K562 (cell line): ENCODE measurements at regions not wholly inside any gene's neighbourhood (a gene's known extent, or its start where the extent isn't known, plus 50 kb on each side); places are given as distances from the start of the nearest gene placed in this dataset.

Experiments used
- ATAC-seq: fragments of 200-7000 bp; cut with Tn5 transposase; 3 replicates; pipeline ENCODE4 v1.9.1; 2020; ENCODE audit warnings: moderate library complexity
- BruUV-seq: library from RNA; stranded (reverse); fragments of 400-500 nt; replicated peaks from 2 replicates; lab custom pipeline; 2021; lab: Mats Ljungman, UMichigan
- CTCF ChIA-PET: fragments of 300-600 bp; formaldehyde crosslinking; extraction: SDS; loops from one replicate; lab custom pipeline; 2021; ENCODE audit warnings: low intra/inter-chr PET ratio; lab: Yijun Ruan, JAX
- POLR2A ChIA-PET: fragments of 300-600, 350-650 bp; sonication (Branson Sonifier 250); formaldehyde crosslinking; extraction: SDS; loops from one replicate; lab custom pipeline; 2021; ENCODE audit warnings: antibody characterized with exemption, inconsistent platforms; lab: Yijun Ruan, JAX
- DNase-seq, 4 experiments: peaks; one replicate each; pipeline versions ENCODE4 v3.0.0 to v3.0.0-alpha.2; 2011 to 2018; ENCODE audit warnings: low spot score in 3 of 4, mixed read lengths in 3 of 4; ENCODE audit errors: extremely low read depth in 1 of 4
- FAIRE-seq: peaks from 2 replicates; lab custom pipeline; 2011; peaks lifted over from hg19 to GRCh38; lab: Jason Lieb, UNC
- H2AFZ ChIP-seq: 2 replicates; pipeline ENCODE4 v1.6.0; 2011; ENCODE audit warnings: low read depth, low read length, control low read depth, inconsistent platforms
- H3K27ac ChIP-seq: fragments of 200-600 bp; 3 replicates; pipeline ENCODE4 v1.8.0; 2011; ENCODE audit warnings: low read depth, mild to moderate bottlenecking, control low read depth, inconsistent platforms, low read length, moderate library complexity, mixed read lengths; ENCODE audit errors: extremely low read depth
- H3K27me3 ChIP-seq, 2 experiments: fragments of 300-600 bp in 1 of 2; 2 replicates in 1 of 2; 3 replicates in 1 of 2; pipeline versions ENCODE4 v1.6.0 to v1.8.0; 2011; ENCODE audit warnings: inconsistent platforms in 2 of 2, low read length in 2 of 2, mild to moderate bottlenecking in 1 of 2, mixed read lengths in 1 of 2, moderate library complexity in 1 of 2; ENCODE audit not compliant: control insufficient read depth in 2 of 2, insufficient read depth in 2 of 2
- H3K36me3 ChIP-seq: fragments of 300-600 bp; 3 replicates; pipeline ENCODE4 v1.8.0; 2011; ENCODE audit warnings: mild to moderate bottlenecking, low read length, inconsistent platforms; ENCODE audit not compliant: control insufficient read depth, insufficient read depth
- H3K4me1 ChIP-seq, 2 experiments: fragments of 200-600 bp in 1 of 2; replicated peaks in 1 of 2; 2 replicates in 1 of 2; 3 replicates in 1 of 2; pipeline versions ENCODE4 v1.5.1 to v1.8.0; 2011; ENCODE audit warnings: inconsistent platforms in 2 of 2, low read length in 2 of 2, mild to moderate bottlenecking in 1 of 2, mixed read lengths in 1 of 2, moderate library complexity in 1 of 2; ENCODE audit not compliant: control insufficient read depth in 2 of 2, insufficient read depth in 2 of 2
- H3K4me2 ChIP-seq: 2 replicates; pipeline ENCODE4 v1.6.1; 2011; ENCODE audit warnings: low read length, control low read depth, inconsistent platforms, mixed read lengths; ENCODE audit not compliant: insufficient read depth
- H3K4me3 ChIP-seq: fragments of 200-600 bp; sonication (generic), shearing (Covaris generic); 2 replicates; pipeline ENCODE4 v1.5.1; 2016; ENCODE audit warnings: control low read depth, inconsistent platforms
- H3K79me2 ChIP-seq: fragments of 200-600 bp; 3 replicates; pipeline ENCODE4 v1.8.0; 2011; ENCODE audit warnings: low read length, inconsistent platforms; ENCODE audit not compliant: control insufficient read depth, insufficient read depth
- H3K9ac ChIP-seq, 2 experiments: 2 replicates each; pipeline versions ENCODE4 v1.6.0 to v1.6.1; 2011; ENCODE audit warnings: low read depth in 2 of 2, low read length in 2 of 2, control low read depth in 1 of 2, inconsistent platforms in 1 of 2, mild to moderate bottlenecking in 1 of 2, mixed read lengths in 1 of 2; ENCODE audit not compliant: insufficient read depth in 1 of 2
- H3K9me1 ChIP-seq: one replicate; pipeline ENCODE4 v1.6.0; 2011; ENCODE audit warnings: inconsistent platforms, mild to moderate bottlenecking, low read length, moderate library complexity; ENCODE audit not compliant: control insufficient read depth, insufficient read depth
- H3K9me3 ChIP-seq: replicated peaks from 2 replicates; pipeline ENCODE4 v1.5.1; 2011; ENCODE audit warnings: low read depth, low read length, inconsistent platforms; ENCODE audit not compliant: control insufficient read depth, insufficient read depth
- H4K20me1 ChIP-seq: replicated peaks from 2 replicates; pipeline ENCODE4 v1.6.1; 2011; ENCODE audit warnings: low read length, inconsistent platforms, mixed read lengths; ENCODE audit not compliant: control insufficient read depth, insufficient read depth
- CHD1 ChIP-seq: fragments of 200-600 bp; sonication (generic); IDR thresholded peaks from one replicate; pipeline ENCODE4 v1.6.1; 2012; ENCODE audit warnings: mild to moderate bottlenecking, moderate library complexity, low read length, inconsistent platforms
- GABPA ChIP-seq: fragments of 200-800 bp; sonication (Bioruptor generic); conservative IDR thresholded peaks from 2 replicates; pipeline ENCODE4 v1.6.1; 2016; ENCODE audit warnings: low read depth, missing genetic modification characterization, missing compliant biosample characterization
- RAD51 ChIP-seq: fragments of 450-650 bp; IDR thresholded peaks from 2 replicates; pipeline ENCODE4 v1.7.1; 2016; ENCODE audit warnings: low read depth, mild to moderate bottlenecking, borderline replicate concordance
- SUPT5H ChIP-seq: fragments of 450-650 bp; IDR thresholded peaks from 2 replicates; pipeline ENCODE4 v1.6.1; 2016
- VEZF1 ChIP-seq: fragments of 200-800 bp; sonication (Bioruptor generic); IDR thresholded peaks from 2 replicates; pipeline ENCODE4 v1.6.1; 2017; ENCODE audit warnings: missing genetic modification characterization, missing compliant biosample characterization
- ZNF184 ChIP-seq: sonication (generic); formaldehyde crosslinking; IDR thresholded peaks from 2 replicates; pipeline ENCODE4 v1.5.0; 2020; ENCODE audit warnings: missing genetic modification reagents
- ZNF696 ChIP-seq: fragments of 250-450 bp; sonication (Bioruptor Pico); conservative IDR thresholded peaks from 2 replicates; pipeline ENCODE4 v1.4.0; 2020; ENCODE audit warnings: mild to moderate bottlenecking, moderate library complexity
- WGBS: fragments of 100-300 bp; shearing (Covaris generic); methylation state at CpG from one replicate; pipeline ENCODE4 v1.1.6; 2016; ENCODE audit warnings: low coverage, mixed read lengths; ENCODE audit not compliant: insufficient coverage; ENCODE audit errors: missing lambda C conversion rate; 5-methylcytosine and 5-hydroxymethylcytosine counted together
- in situ Hi-C: fragments of 300-500 bp; cut with MboI; formaldehyde crosslinking; loops from 4 replicates; pipeline ENCODE4 v1.15.0; 2018; ENCODE audit warnings: inconsistent platforms, mixed read lengths
- intact Hi-C: fragments of 100-400 bp; cut with micrococcal nuclease; formaldehyde crosslinking; loops from 2 replicates; pipeline ENCODE4 v1.14.2; 2022
- TF ChIP-seq, protein P1 (sequence below): sonication (generic); formaldehyde crosslinking; IDR thresholded peaks from 2 replicates; pipeline ENCODE4 v1.8.0; 2022; ENCODE audit warnings: missing genetic modification reagents, mild to moderate bottlenecking, borderline replicate concordance
- TF ChIP-seq, protein P2 (sequence below): IDR thresholded peaks from 2 replicates; pipeline ENCODE4 v1.6.1; 2011; ENCODE audit not compliant: insufficient read length; ENCODE audit errors: extremely low read depth
- TF ChIP-seq, protein P3 (sequence below): sonication (generic); formaldehyde crosslinking; IDR thresholded peaks from 2 replicates; pipeline ENCODE4 v1.8.1; 2023; ENCODE audit warnings: mild to moderate bottlenecking, missing genetic modification reagents, moderate library complexity

DNA sequence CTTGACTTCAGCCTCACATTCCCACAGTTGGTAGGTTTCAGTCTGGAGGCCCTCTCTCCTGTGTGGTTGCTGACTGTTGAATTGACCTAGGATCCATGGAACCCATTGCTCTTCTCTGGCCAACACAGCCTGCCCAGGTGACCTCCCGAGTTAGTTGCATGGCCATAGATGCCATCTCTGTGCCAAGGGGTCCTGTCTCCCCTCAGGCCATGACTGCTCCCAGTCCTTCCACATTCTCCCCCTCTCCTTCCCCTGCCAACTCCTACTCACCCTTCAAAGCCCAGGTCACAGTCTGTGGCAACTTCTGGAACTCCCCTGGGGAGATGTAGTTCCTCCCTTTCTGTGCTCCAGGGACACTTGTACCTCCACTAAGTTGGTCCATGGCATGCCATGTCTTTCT lies 67.3 kb upstream of the GRB10 start:
- Histone ChIP-seq H3K4me3 (no peak overlapping the region), H4K20me1 (no peaks in the 10 kb centered on the region), H3K4me2 (no peak overlapping the region), H3K9ac (no peak overlapping the region), H3K9me3 (no peaks in the 10 kb centered on the region), H3K36me3 (no peaks in the 10 kb centered on the region), H3K4me1 (no peaks in the 10 kb centered on the region), H3K27me3 (peaks cover 0 to 5% of the 10 kb centered on the region in 2 experiments; a peak in 2 of 5 replicates), H3K79me2 (no peaks in the 10 kb centered on the region), H3K9me1 (no peaks in the 10 kb centered on the region), H3K27ac (no peak overlapping the region), H2AFZ (no peak overlapping the region)
- intact Hi-C loops, result no loop called here
- DNase-seq, result no peak
- no peak for FAIRE-seq
- POLR2A ChIA-PET, result no interaction called here
- no TSS peak for BruUV-seq
- TF ChIP-seq ZNF696 (CRISPR knock-in tag) (no peak), RAD51 (no peak)
- TF ChIP-seq, protein P1, sequence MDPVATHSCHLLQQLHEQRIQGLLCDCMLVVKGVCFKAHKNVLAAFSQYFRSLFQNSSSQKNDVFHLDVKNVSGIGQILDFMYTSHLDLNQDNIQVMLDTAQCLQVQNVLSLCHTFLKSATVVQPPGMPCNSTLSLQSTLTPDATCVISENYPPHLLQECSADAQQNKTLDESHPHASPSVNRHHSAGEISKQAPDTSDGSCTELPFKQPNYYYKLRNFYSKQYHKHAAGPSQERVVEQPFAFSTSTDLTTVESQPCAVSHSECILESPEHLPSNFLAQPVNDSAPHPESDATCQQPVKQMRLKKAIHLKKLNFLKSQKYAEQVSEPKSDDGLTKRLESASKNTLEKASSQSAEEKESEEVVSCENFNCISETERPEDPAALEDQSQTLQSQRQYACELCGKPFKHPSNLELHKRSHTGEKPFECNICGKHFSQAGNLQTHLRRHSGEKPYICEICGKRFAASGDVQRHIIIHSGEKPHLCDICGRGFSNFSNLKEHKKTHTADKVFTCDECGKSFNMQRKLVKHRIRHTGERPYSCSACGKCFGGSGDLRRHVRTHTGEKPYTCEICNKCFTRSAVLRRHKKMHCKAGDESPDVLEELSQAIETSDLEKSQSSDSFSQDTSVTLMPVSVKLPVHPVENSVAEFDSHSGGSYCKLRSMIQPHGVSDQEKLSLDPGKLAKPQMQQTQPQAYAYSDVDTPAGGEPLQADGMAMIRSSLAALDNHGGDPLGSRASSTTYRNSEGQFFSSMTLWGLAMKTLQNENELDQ (CRISPR knock-in tag), result no peak
- CTCF ChIA-PET, result no interaction called here
- WGBS, result 0% methylated on average over 1 of the region's 1 CpG
- no peak for ATAC-seq
- in situ Hi-C loops, result no loop called here

DNA sequence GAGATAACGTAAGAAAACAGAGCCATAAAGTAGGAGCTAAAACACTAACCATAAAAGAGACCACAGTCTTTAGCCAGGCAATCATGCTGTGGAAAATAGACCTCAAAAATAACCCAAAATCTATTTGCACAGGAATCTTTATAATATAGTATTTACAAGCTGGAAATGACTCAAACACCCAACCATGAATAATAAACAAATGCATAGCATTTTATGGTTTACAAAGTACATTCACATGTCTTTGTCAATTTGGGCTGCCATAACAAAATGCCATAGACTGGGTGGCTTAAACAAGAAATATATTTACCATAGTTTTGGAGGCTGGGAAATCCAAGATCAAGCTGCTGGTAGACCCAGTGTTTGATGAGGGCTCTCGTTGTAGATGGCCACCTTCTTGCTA lies 65.5 kb upstream of the GRB10 start:
- no peak overlapping the region for H3K4me2 ChIP-seq
- no peaks in the 10 kb centered on the region for H4K20me1 ChIP-seq
- BruUV-seq, result no TSS peak
- WGBS, result 0% methylated on average over 2 of the region's 2 CpGs
- H2AFZ ChIP-seq, result no peak overlapping the region
- no peaks in the 10 kb centered on the region for H3K36me3 ChIP-seq
- FAIRE-seq (no peak), DNase-seq (no peak), ATAC-seq (no peak)
- in situ Hi-C loops (no loop called here), intact Hi-C loops (no loop called here)
- no peak overlapping the region for H3K4me3 ChIP-seq
- no peaks in the 10 kb centered on the region for H3K4me1 ChIP-seq
- no peak overlapping the region for H3K9ac ChIP-seq
- H3K27me3 ChIP-seq, result peaks cover 0 to 12% of the 10 kb centered on the region in 2 experiments; a peak in 3 of 5 replicates
- H3K27ac ChIP-seq, result no peak overlapping the region
- no peaks in the 10 kb centered on the region for H3K79me2 ChIP-seq
- POLR2A ChIA-PET, result interaction anchor here (1.8 kb wide), 1 partner anchor 10 kb away, joined by 7 read pairs; no protein-coding TSS in a partner anchor
- CTCF ChIA-PET, result no interaction called here
- H3K9me3 ChIP-seq, result no peaks in the 10 kb centered on the region
- H3K9me1 ChIP-seq, result no peaks in the 10 kb centered on the region
- TF ChIP-seq, protein P2, sequence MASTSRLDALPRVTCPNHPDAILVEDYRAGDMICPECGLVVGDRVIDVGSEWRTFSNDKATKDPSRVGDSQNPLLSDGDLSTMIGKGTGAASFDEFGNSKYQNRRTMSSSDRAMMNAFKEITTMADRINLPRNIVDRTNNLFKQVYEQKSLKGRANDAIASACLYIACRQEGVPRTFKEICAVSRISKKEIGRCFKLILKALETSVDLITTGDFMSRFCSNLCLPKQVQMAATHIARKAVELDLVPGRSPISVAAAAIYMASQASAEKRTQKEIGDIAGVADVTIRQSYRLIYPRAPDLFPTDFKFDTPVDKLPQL, result no peak
- TF ChIP-seq, protein P3, sequence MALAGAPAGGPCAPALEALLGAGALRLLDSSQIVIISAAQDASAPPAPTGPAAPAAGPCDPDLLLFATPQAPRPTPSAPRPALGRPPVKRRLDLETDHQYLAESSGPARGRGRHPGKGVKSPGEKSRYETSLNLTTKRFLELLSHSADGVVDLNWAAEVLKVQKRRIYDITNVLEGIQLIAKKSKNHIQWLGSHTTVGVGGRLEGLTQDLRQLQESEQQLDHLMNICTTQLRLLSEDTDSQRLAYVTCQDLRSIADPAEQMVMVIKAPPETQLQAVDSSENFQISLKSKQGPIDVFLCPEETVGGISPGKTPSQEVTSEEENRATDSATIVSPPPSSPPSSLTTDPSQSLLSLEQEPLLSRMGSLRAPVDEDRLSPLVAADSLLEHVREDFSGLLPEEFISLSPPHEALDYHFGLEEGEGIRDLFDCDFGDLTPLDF (CRISPR knock-in tag), result no peak
- TF ChIP-seq GABPA, result no peak
- no peak for TF ChIP-seq VEZF1
- TF ChIP-seq ZNF184 (CRISPR knock-in tag), result no peak
- TF ChIP-seq SUPT5H, result no peak
- TF ChIP-seq CHD1, result no peak
